Nephron (organoid): ENCODE measurements at regions not wholly inside any gene's neighbourhood (a gene's known extent, or its start where the extent isn't known, plus 50 kb on each side); places are given as distances from the start of the nearest gene placed in this dataset.

Experiments
- H3K27ac Mint-ChIP-seq, 3 experiments: 2 replicates each; pipeline ENCODE4 v1.8.0; 2020; ENCODE audit warnings: mixed read lengths in 3 of 3, mild to moderate bottlenecking in 2 of 3, moderate library complexity in 1 of 3
- H3K27me3 Mint-ChIP-seq: 2 replicates; pipeline ENCODE4 v1.8.0; 2021; ENCODE audit warnings: low read depth, mild to moderate bottlenecking, moderate library complexity, mixed read lengths
- H3K36me3 Mint-ChIP-seq: 2 replicates; pipeline ENCODE4 v1.8.0; 2020; ENCODE audit warnings: low read depth, mixed read lengths
- H3K4me1 Mint-ChIP-seq: 2 replicates; pipeline ENCODE4 v1.8.0; 2020; ENCODE audit warnings: mixed read lengths
- H3K4me3 Mint-ChIP-seq, 3 experiments: 2 replicates each; pipeline ENCODE4 v1.8.0; 2020; ENCODE audit warnings: mild to moderate bottlenecking in 3 of 3, mixed read lengths in 3 of 3, moderate library complexity in 2 of 3
- H3K9me3 Mint-ChIP-seq: 2 replicates; pipeline ENCODE4 v1.8.0; 2020; ENCODE audit warnings: mixed read lengths
- CTCF ChIP-seq, 3 experiments: fragments of 200-600 bp; sonication (generic); IDR thresholded peaks; one replicate each; pipeline ENCODE4 v1.5.0; 2021; ENCODE audit warnings: antibody characterized with exemption in 3 of 3; ENCODE audit not compliant: unreplicated experiment in 3 of 3

- H3K4me1 Mint-ChIP-seq = peaks cover 34% of the 10 kb centered on the region
- no peaks in the 10 kb centered on the region for H3K9me3 Mint-ChIP-seq
- peak overlapping the region; percentile 80 to 88 (median 81) for H3K27ac Mint-ChIP-seq
- no peaks in the 10 kb centered on the region for H3K36me3 Mint-ChIP-seq
- no peak for TF ChIP-seq CTCF (IDR thresholded peaks at IDR 0.05; ENCODE audit: unreplicated experiment in 3 of 3)
- no peaks in the 10 kb centered on the region for H3K27me3 Mint-ChIP-seq
- peak overlapping the region in 1 of 3 experiments; percentile 5 for H3K4me3 Mint-ChIP-seq
These were observed 59.4 kb downstream of the PLCE1 start for GRCh38 chr10:94052866-94053791.

GRCh38 chr10:94059178-94059883, 65.6 kb downstream of the PLCE1 start:
- H3K9me3 Mint-ChIP-seq = no peaks in the 10 kb centered on the region
- H3K27ac Mint-ChIP-seq = no peak overlapping the region
- no peak overlapping the region for H3K4me3 Mint-ChIP-seq
- H3K4me1 Mint-ChIP-seq = no peaks in the 10 kb centered on the region
- no peak for TF ChIP-seq CTCF (IDR thresholded peaks at IDR 0.05; ENCODE audit: unreplicated experiment in 3 of 3)
- H3K36me3 Mint-ChIP-seq = no peaks in the 10 kb centered on the region
- no peaks in the 10 kb centered on the region for H3K27me3 Mint-ChIP-seq

GRCh38 chr10:94061026-94061425, 67.3 kb downstream of the PLCE1 start:
- Mint-ChIP-seq H3K9me3 (no peaks in the 10 kb centered on the region), H3K27ac (no peak overlapping the region), H3K4me1 (peaks cover 6% of the 10 kb centered on the region), H3K27me3 (no peaks in the 10 kb centered on the region), H3K4me3 (no peak overlapping the region), H3K36me3 (no peaks in the 10 kb centered on the region)
- TF ChIP-seq CTCF (IDR thresholded peaks at IDR 0.05; ENCODE audit: unreplicated experiment in 3 of 3) = no peak

GRCh38 chr10:94062611-94063010, 68.9 kb downstream of the PLCE1 start:
- Mint-ChIP-seq H3K36me3 (no peaks in the 10 kb centered on the region), H3K27me3 (no peaks in the 10 kb centered on the region), H3K9me3 (no peaks in the 10 kb centered on the region), H3K4me3 (no peak overlapping the region), H3K4me1 (peaks cover 6% of the 10 kb centered on the region), H3K27ac (no peak overlapping the region)
- no peak for TF ChIP-seq CTCF (IDR thresholded peaks at IDR 0.05; ENCODE audit: unreplicated experiment in 3 of 3)

GRCh38 chr10:94065362-94065761, 71.6 kb downstream of the PLCE1 start:
- no peak overlapping the region for H3K4me3 Mint-ChIP-seq
- no peaks in the 10 kb centered on the region for H3K36me3 Mint-ChIP-seq
- no peaks in the 10 kb centered on the region for H3K9me3 Mint-ChIP-seq
- no peak overlapping the region for H3K27ac Mint-ChIP-seq
- H3K27me3 Mint-ChIP-seq = no peaks in the 10 kb centered on the region
- H3K4me1 Mint-ChIP-seq = peaks cover 8% of the 10 kb centered on the region
- TF ChIP-seq CTCF (IDR thresholded peaks at IDR 0.05; ENCODE audit: unreplicated experiment in 3 of 3) = no peak
